Fibroblast of the aortic adventitia (primary cell): ENCODE measurements at regions not wholly inside any gene's neighbourhood (a gene's known extent, or its start where the extent isn't known, plus 50 kb on each side); places are given as distances from the start of the nearest gene placed in this dataset.

Experiments used
- DNase-seq: peaks from one replicate; pipeline ENCODE4 v3.0.0-alpha.2; 2010; ENCODE audit warnings: low read depth
- H3K4me3 ChIP-seq: 2 replicates; pipeline ENCODE4 v1.5.1; 2011; ENCODE audit warnings: low read depth, mild to moderate bottlenecking, control low read depth, low read length, moderate library complexity
- CTCF ChIP-seq: IDR thresholded peaks from 2 replicates; pipeline ENCODE4 v1.5.1; 2011; ENCODE audit warnings: mild to moderate bottlenecking, low read length, control low read depth, inconsistent platforms; ENCODE audit not compliant: insufficient read depth

DNA sequence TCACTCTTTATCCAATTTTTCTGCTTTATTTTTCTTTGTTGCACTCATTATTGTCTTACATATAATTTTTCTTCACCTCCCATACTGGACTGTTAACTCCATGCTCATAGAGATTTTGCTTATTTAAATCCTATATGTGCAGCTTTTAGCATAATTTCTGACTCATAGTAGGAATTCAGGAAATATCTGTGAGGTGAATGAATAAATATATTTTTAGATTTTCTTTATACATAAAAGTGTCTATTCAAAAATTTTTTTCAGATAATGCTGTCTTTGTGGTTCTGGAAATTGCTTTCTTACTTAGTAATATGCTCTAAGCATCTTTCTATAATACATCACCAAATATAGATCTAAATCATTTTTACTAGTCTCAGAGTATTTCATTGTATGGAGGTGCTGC lies 191.8 kb upstream of the SUCLG2 start:
- no peak for TF ChIP-seq CTCF

DNA sequence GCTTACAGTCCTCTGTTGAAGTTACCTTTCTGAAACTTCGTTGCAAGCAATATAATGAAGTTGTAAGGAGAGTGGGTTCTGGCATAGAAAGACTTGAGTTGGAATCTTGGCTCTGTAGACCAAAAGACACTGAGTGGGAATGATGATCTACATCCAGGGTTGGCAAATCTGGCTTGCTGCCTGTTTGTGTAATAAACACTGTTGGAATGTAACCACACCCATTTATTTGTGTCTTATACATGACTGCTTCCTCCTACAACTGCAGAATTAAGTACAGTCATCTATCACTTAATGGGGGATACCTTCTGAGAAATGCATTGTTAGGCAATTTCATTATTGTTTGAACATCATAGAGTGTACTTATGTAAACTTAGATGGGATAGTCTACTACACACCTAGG lies 178.4 kb upstream of the SUCLG2 start:
- DNase-seq = no peak
- TF ChIP-seq CTCF = no peak
- no peak overlapping the region for H3K4me3 ChIP-seq

More for the DNA sequence above, 191.8 kb upstream of the SUCLG2 start:
- no peak overlapping the region for H3K4me3 ChIP-seq
- DNase-seq = no peak

GRCh38 chr3:67831262-67831661 lies 176.8 kb upstream of the SUCLG2 start:
- DNase-seq = no peak
- no peak overlapping the region for H3K4me3 ChIP-seq
- no peak for TF ChIP-seq CTCF

- no peak for TF ChIP-seq CTCF
These were observed 174.1 kb upstream of the SUCLG2 start for GRCh38 chr3:67828486-67829010.

DNA sequence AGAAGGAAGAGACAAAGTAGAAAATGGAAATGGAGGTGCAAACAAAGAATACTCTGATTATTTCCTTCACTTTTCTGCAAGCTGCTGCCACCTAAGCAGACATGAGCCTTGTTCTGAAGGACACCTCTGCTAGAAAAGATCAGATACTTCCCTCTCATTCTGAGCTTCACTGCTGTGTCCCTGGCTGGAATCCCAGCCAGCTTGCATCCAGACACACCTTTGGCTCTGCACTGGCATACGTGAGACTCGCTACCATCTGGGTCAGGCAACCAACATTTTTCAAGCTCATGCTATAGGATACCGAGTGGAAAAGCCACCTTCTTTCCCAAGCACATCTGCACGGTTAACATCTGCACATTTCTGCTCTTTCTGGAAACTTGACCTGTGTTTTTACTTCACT lies 166.7 kb upstream of the SUCLG2 start:
- DNase-seq = no peak
- TF ChIP-seq CTCF = no peak
- H3K4me3 ChIP-seq = no peak overlapping the region

More at GRCh38 chr3:67828486-67829010, 174.1 kb upstream of the SUCLG2 start:
- no peak overlapping the region for H3K4me3 ChIP-seq
- DNase-seq = no peak

DNA sequence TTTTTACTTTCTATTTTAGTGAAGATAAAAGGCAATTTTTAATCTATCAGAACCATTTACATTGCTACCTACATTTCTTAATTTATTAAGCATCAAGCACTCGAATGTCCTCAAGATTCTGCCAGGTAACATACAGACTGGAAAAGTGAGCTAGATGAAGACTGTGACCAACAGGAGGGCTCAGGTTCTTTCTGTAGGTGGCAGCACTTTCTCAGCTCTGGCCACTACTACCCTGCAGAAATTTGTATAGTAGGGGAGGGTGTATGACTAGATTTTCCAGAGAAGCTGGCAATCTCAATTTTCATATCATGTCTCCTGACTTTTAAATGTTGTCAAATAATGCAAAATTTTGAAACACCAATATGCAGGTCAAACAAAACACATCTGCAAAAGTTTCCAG lies 165.0 kb upstream of the SUCLG2 start:
- no peak for DNase-seq
- no peak overlapping the region for H3K4me3 ChIP-seq
- no peak for TF ChIP-seq CTCF

- TF ChIP-seq CTCF = no peak
- H3K4me3 ChIP-seq = no peak overlapping the region
- DNase-seq = no peak
These were observed 155.0 kb upstream of the SUCLG2 start for GRCh38 chr3:67809370-67809935.
